Keratinocyte (primary cell): ENCODE measurements at regions not wholly inside any gene's neighbourhood (a gene's known extent, or its start where the extent isn't known, plus 50 kb on each side); places are given as distances from the start of the nearest gene placed in this dataset.

ENCODE experiments used
- DNase-seq: peaks from one replicate; pipeline ENCODE4 v3.0.0-alpha.2; 2011; ENCODE audit warnings: low read depth, missing footprints, low spot score
- FAIRE-seq: peaks from 2 replicates; lab custom pipeline; 2011; peaks lifted over from hg19 to GRCh38; lab: Jason Lieb, UNC
- H2AFZ ChIP-seq: 2 replicates; pipeline ENCODE4 v1.6.0; 2012; ENCODE audit warnings: low read length, control low read depth, inconsistent platforms; ENCODE audit not compliant: control insufficient read depth
- H3K27ac ChIP-seq: 2 replicates; pipeline ENCODE4 v1.5.1; 2011; ENCODE audit warnings: low read length; ENCODE audit not compliant: control insufficient read depth, insufficient read depth
- H3K27me3 ChIP-seq: 3 replicates; pipeline ENCODE4 v1.6.0; 2011; ENCODE audit warnings: low read length; ENCODE audit not compliant: control insufficient read depth, insufficient read depth; ENCODE audit errors: extremely low read depth
- H3K36me3 ChIP-seq, 2 experiments: 2 replicates in 1 of 2; 3 replicates in 1 of 2; pipeline ENCODE4 v1.5.1; 2011; ENCODE audit warnings: low read length in 2 of 2, mild to moderate bottlenecking in 1 of 2; ENCODE audit not compliant: control insufficient read depth in 2 of 2, insufficient read depth in 2 of 2; ENCODE audit errors: extremely low read depth in 1 of 2
- H3K4me1 ChIP-seq: 3 replicates; pipeline ENCODE4 v1.5.1; 2011; ENCODE audit warnings: low read length; ENCODE audit not compliant: control insufficient read depth, insufficient read depth; ENCODE audit errors: extremely low read depth
- H3K4me2 ChIP-seq: 3 replicates; pipeline ENCODE4 v1.6.0; 2011; ENCODE audit warnings: low read depth, low read length; ENCODE audit not compliant: control insufficient read depth, insufficient read depth; ENCODE audit errors: extremely low read depth
- H3K4me3 ChIP-seq, 3 experiments: fragments of 200-600 bp in 1 of 3; sonication (generic) in 1 of 3; 2 replicates in 2 of 3; 3 replicates in 1 of 3; pipeline ENCODE4 v1.5.1; 2011 to 2016; ENCODE audit warnings: low read length in 3 of 3, mild to moderate bottlenecking in 3 of 3, control low read depth in 2 of 3, inconsistent platforms in 1 of 3, low read depth in 1 of 3, mixed read lengths in 1 of 3, mixed run types in 1 of 3, moderate library complexity in 1 of 3; ENCODE audit not compliant: control insufficient read depth in 2 of 3, insufficient read depth in 2 of 3; ENCODE audit errors: extremely low read depth in 1 of 3
- H3K79me2 ChIP-seq: 2 replicates; pipeline ENCODE4 v1.6.0; 2012; ENCODE audit warnings: low read length; ENCODE audit not compliant: control insufficient read depth, insufficient read depth
- H3K9ac ChIP-seq: 3 replicates; pipeline ENCODE4 v1.6.0; 2011; ENCODE audit warnings: low read length; ENCODE audit not compliant: control insufficient read depth, insufficient read depth; ENCODE audit errors: extremely low read depth
- H3K9me1 ChIP-seq: 3 replicates; pipeline ENCODE4 v1.6.0; 2011; ENCODE audit warnings: low read length; ENCODE audit not compliant: control insufficient read depth, insufficient read depth; ENCODE audit errors: extremely low read depth
- H3K9me3 ChIP-seq: 2 replicates; pipeline ENCODE4 v1.5.1; 2012; ENCODE audit warnings: low read depth, low read length; ENCODE audit not compliant: control insufficient read depth
- H4K20me1 ChIP-seq: 3 replicates; pipeline ENCODE4 v1.6.0; 2011; ENCODE audit warnings: low read length; ENCODE audit not compliant: control insufficient read depth, insufficient read depth; ENCODE audit errors: extremely low read depth
- CTCF ChIP-seq, 3 experiments: IDR thresholded peaks in 1 of 3; conservative IDR thresholded peaks in 1 of 3; optimal IDR thresholded peaks in 1 of 3; 2 replicates in 2 of 3; 3 replicates in 1 of 3; pipeline versions ENCODE3 to v1.5.1; 2011; ENCODE audit warnings: low read length in 3 of 3, mild to moderate bottlenecking in 3 of 3, moderate library complexity in 2 of 3, control low read depth in 1 of 3, inconsistent platforms in 1 of 3; ENCODE audit not compliant: insufficient read depth in 2 of 3; ENCODE audit errors: extremely low read depth in 1 of 3
- EZH2 ChIP-seq: IDR thresholded peaks from one replicate; pipeline ENCODE4 v1.6.1; 2012; ENCODE audit warnings: inconsistent platforms, mild to moderate bottlenecking, low read length, moderate library complexity
- dilution Hi-C: fragments of 300-500 bp; cut with MboI; formaldehyde crosslinking; loops from one replicate; pipeline ENCODE4 v1.7.0; 2020; ENCODE audit warnings: low sequenced_read_pairs; ENCODE audit not compliant: extremely low pct_ligation_motif_present

- TF ChIP-seq CTCF (optimal IDR thresholded peaks at IDR 0.05 in 1 of 3, IDR thresholded peaks at IDR 0.05 in 1 of 3, conservative IDR thresholded peaks at IDR 0.05 in 1 of 3; ENCODE audit: extremely low read depth in 1 of 3, insufficient read depth in 2 of 3, low read length in 3 of 3) (peak; percentile 5 to 42 (median 13)), EZH2 (no peak)
- H3K27me3 ChIP-seq, result no peaks in the 10 kb centered on the region
- dilution Hi-C loops, result no loop called here
- H3K9me1 ChIP-seq, result no peaks in the 10 kb centered on the region
- no peaks in the 10 kb centered on the region for H3K4me1 ChIP-seq
- H2AFZ ChIP-seq, result no peak overlapping the region
- H3K27ac ChIP-seq, result no peak overlapping the region
- FAIRE-seq, result no peak
- H3K36me3 ChIP-seq, result no peaks in the 10 kb centered on the region
- no peak for DNase-seq
- H3K79me2 ChIP-seq, result no peaks in the 10 kb centered on the region
- H3K9me3 ChIP-seq, result no peaks in the 10 kb centered on the region
- no peak overlapping the region for H3K4me3 ChIP-seq
- H4K20me1 ChIP-seq, result no peaks in the 10 kb centered on the region
- H3K4me2 ChIP-seq, result no peak overlapping the region
- H3K9ac ChIP-seq, result no peak overlapping the region
Observed at GRCh38 chr4:32462944-32463343, 1742.8 kb downstream of the PCDH7 start.

- FAIRE-seq (no peak), DNase-seq (no peak)
- dilution Hi-C loops, result no loop called here
- Histone ChIP-seq H3K9ac (no peak overlapping the region), H3K9me1 (no peaks in the 10 kb centered on the region), H3K4me1 (no peaks in the 10 kb centered on the region), H3K4me2 (no peak overlapping the region), H3K4me3 (no peak overlapping the region), H3K36me3 (no peaks in the 10 kb centered on the region), H3K27me3 (no peaks in the 10 kb centered on the region), H2AFZ (no peak overlapping the region), H3K79me2 (no peaks in the 10 kb centered on the region), H3K9me3 (no peaks in the 10 kb centered on the region), H3K27ac (no peak overlapping the region), H4K20me1 (no peaks in the 10 kb centered on the region)
- TF ChIP-seq EZH2 (no peak), CTCF (optimal IDR thresholded peaks at IDR 0.05 in 1 of 3, IDR thresholded peaks at IDR 0.05 in 1 of 3, conservative IDR thresholded peaks at IDR 0.05 in 1 of 3; ENCODE audit: extremely low read depth in 1 of 3, insufficient read depth in 2 of 3, low read length in 3 of 3) (no peak)
Observed at GRCh38 chr4:32470087-32470585, 1750.0 kb downstream of the PCDH7 start.
